AG09309 (cell line): ENCODE measurements at regions not wholly inside any gene's neighbourhood (a gene's known extent, or its start where the extent isn't known, plus 50 kb on each side); places are given as distances from the start of the nearest gene placed in this dataset.

Source experiments
- DNase-seq: peaks from one replicate; pipeline ENCODE4 v3.0.0-alpha.2; 2010; ENCODE audit warnings: low read depth
- H3K4me3 ChIP-seq: 2 replicates; pipeline ENCODE4 v1.5.1; 2011; ENCODE audit warnings: mild to moderate bottlenecking, low read depth, low read length, moderate library complexity; ENCODE audit not compliant: control insufficient read depth
- TF ChIP-seq, protein P1 (sequence below): IDR thresholded peaks from 2 replicates; pipeline ENCODE4 v1.5.1; 2011; ENCODE audit warnings: mild to moderate bottlenecking, low read depth, low read length, inconsistent platforms; ENCODE audit not compliant: insufficient read depth, control insufficient read depth; ENCODE audit errors: missing control alignments

- TF ChIP-seq, protein P1, sequence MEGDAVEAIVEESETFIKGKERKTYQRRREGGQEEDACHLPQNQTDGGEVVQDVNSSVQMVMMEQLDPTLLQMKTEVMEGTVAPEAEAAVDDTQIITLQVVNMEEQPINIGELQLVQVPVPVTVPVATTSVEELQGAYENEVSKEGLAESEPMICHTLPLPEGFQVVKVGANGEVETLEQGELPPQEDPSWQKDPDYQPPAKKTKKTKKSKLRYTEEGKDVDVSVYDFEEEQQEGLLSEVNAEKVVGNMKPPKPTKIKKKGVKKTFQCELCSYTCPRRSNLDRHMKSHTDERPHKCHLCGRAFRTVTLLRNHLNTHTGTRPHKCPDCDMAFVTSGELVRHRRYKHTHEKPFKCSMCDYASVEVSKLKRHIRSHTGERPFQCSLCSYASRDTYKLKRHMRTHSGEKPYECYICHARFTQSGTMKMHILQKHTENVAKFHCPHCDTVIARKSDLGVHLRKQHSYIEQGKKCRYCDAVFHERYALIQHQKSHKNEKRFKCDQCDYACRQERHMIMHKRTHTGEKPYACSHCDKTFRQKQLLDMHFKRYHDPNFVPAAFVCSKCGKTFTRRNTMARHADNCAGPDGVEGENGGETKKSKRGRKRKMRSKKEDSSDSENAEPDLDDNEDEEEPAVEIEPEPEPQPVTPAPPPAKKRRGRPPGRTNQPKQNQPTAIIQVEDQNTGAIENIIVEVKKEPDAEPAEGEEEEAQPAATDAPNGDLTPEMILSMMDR = no peak
- no peak for DNase-seq
- H3K4me3 ChIP-seq = no peak overlapping the region
These were observed 159.1 kb downstream of the TMEM26 start for GRCh38 chr10:61294131-61294530.

GRCh38 chr10:61289813-61290212 lies 163.4 kb downstream of the TMEM26 start:
- H3K4me3 ChIP-seq = no peak overlapping the region
- DNase-seq = no peak
- TF ChIP-seq, protein P1 = no peak

DNA sequence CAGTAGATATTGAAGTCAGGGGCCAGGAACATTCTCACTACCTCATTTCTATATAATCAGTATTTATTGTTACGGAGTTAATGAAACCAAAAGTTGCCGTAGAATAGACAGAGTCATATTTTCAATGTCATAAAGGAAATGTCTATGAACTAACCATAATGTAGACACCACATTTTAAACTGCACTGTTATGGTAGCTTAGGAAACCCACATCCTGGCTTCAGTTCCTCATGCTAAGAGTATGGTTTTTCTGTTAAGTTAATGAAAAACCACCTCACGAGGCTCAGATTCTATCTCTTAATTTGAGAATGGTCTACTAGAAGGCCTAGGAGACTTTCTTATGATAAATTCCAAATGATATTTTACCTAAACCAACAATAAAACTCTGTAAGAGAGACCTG lies 166.5 kb downstream of the TMEM26 start:
- no peak for DNase-seq
- TF ChIP-seq, protein P1 = no peak
- H3K4me3 ChIP-seq = no peak overlapping the region

DNA sequence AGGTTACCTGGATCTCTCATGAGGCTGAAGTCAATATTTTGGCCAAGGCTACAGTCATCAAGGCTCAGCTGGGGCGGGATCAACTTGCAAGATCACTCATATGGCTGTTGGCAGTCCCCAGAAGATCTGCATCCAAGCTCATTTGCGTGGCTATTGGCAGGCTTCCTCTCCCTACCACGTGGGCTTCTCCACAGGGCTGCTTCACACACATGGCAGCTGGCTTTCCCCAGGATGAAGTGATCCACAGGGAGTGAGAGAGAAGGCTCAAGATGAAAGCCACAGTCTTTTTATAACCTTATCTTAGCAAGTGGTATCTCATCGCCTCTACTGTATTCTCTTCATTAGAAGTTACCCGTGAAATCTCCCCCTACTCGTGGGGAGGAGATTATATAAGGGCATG lies 167.4 kb downstream of the TMEM26 start:
- no peak overlapping the region for H3K4me3 ChIP-seq
- DNase-seq = no peak
- TF ChIP-seq, protein P1 = no peak

DNA sequence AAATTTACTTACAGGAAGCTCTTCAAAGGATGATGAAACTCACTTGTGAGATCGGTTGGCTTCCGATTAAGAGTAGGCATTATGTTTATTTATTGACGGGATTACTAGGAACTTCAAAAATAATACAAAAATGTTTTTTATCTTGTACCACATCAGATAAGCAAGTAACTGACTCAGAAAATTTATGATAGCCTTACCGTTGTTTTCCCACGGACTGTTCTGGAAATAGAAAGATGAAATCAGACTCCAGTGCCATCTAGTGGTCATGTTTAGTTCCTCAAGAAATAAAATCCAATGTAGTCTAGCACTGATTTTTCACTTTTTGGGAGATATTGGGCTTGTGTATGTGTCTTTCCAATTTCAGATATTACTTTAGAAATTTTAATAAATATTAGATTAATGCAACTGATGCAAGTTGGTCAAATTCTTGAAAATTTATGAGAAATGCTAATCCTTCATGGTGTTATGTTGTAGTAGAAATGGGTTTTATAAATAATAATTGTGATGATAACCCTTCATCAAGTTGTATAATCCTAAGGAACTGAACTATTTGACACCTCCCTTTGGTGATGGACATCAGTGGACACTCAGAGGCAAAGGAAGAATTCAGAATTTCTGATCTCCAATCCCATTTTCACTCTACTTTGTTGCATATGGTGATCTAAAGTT lies 168.8 kb downstream of the TMEM26 start:
- DNase-seq = peak; percentile 68
- TF ChIP-seq, protein P1 = peak; percentile 55
- no peak overlapping the region for H3K4me3 ChIP-seq

GRCh38 chr10:61283481-61284221 lies 169.5 kb downstream of the TMEM26 start:
- no peak overlapping the region for H3K4me3 ChIP-seq
- TF ChIP-seq, protein P1 = no peak
- DNase-seq = no peak
